ENCODE measurements at regions not wholly inside any gene's neighbourhood (a gene's known extent, or its start where the extent isn't known, plus 50 kb on each side); places are given as distances from the start of the nearest gene placed in this dataset.

GRCh38 chr1:61531716-61532115 is 193.2 kb downstream of the TM2D1 start:
- Histone ChIP-seq H3K4me3 (ENCODE audit: low read depth, low read length) (no peak overlapping the region), H3K27ac (no peak overlapping the region), H3K27me3 (replicated peaks) (no peaks in the 10 kb centered on the region), H3K36me3 (replicated peaks) (no peaks in the 10 kb centered on the region)
- in situ Hi-C loops (cut with HindIII; ENCODE audit: low pct_ligation_motif_present, low sequenced_read_pairs) = no loop called here
- no peak for DNase-seq
- no peak for TF ChIP-seq CTCF (IDR thresholded peaks at IDR 0.05; ENCODE audit: low read depth, low read length, missing control alignments)

- no peaks in the 10 kb centered on the region for H3K36me3 ChIP-seq (replicated peaks)
- H3K27me3 ChIP-seq (replicated peaks) = no peaks in the 10 kb centered on the region
- TF ChIP-seq CTCF (IDR thresholded peaks at IDR 0.05; ENCODE audit: low read depth, low read length, missing control alignments) = no peak
- no peak for DNase-seq
- H3K27ac ChIP-seq = no peak overlapping the region
- no peak overlapping the region for H3K4me3 ChIP-seq (ENCODE audit: low read depth, low read length)
- in situ Hi-C loops (cut with HindIII; ENCODE audit: low pct_ligation_motif_present, low sequenced_read_pairs) = no loop called here
Observed at GRCh38 chr1:61523893-61524605, 200.9 kb downstream of the TM2D1 start.

- no peak for DNase-seq
- no peaks in the 10 kb centered on the region for H3K36me3 ChIP-seq (replicated peaks)
- no peak overlapping the region for H3K4me3 ChIP-seq (ENCODE audit: low read depth, low read length)
- no peak overlapping the region for H3K27ac ChIP-seq
- no peaks in the 10 kb centered on the region for H3K27me3 ChIP-seq (replicated peaks)
- in situ Hi-C loops (cut with HindIII; ENCODE audit: low pct_ligation_motif_present, low sequenced_read_pairs) = no loop called here
- TF ChIP-seq CTCF (IDR thresholded peaks at IDR 0.05; ENCODE audit: low read depth, low read length, missing control alignments) = no peak
Observed at GRCh38 chr1:61523229-61523628, 201.7 kb downstream of the TM2D1 start.

GRCh38 chr1:61520401-61520800 is 204.5 kb downstream of the TM2D1 start:
- no peak for TF ChIP-seq CTCF (IDR thresholded peaks at IDR 0.05; ENCODE audit: low read depth, low read length, missing control alignments)
- Histone ChIP-seq H3K36me3 (replicated peaks) (no peaks in the 10 kb centered on the region), H3K27me3 (replicated peaks) (no peaks in the 10 kb centered on the region), H3K27ac (no peak overlapping the region), H3K4me3 (ENCODE audit: low read depth, low read length) (no peak overlapping the region)
- no peak for DNase-seq
- in situ Hi-C loops (cut with HindIII; ENCODE audit: low pct_ligation_motif_present, low sequenced_read_pairs) = no loop called here

GRCh38 chr1:61519631-61520030 is 205.3 kb downstream of the TM2D1 start:
- no peak for DNase-seq
- H3K36me3 ChIP-seq (replicated peaks) = no peaks in the 10 kb centered on the region
- no peak overlapping the region for H3K4me3 ChIP-seq (ENCODE audit: low read depth, low read length)
- H3K27me3 ChIP-seq (replicated peaks) = no peaks in the 10 kb centered on the region
- in situ Hi-C loops (cut with HindIII; ENCODE audit: low pct_ligation_motif_present, low sequenced_read_pairs) = no loop called here
- no peak for TF ChIP-seq CTCF (IDR thresholded peaks at IDR 0.05; ENCODE audit: low read depth, low read length, missing control alignments)
- no peak overlapping the region for H3K27ac ChIP-seq
